ENCODE measurements at regions not wholly inside any gene's neighbourhood (a gene's known extent, or its start where the extent isn't known, plus 50 kb on each side); places are given as distances from the start of the nearest gene placed in this dataset.

DNA sequence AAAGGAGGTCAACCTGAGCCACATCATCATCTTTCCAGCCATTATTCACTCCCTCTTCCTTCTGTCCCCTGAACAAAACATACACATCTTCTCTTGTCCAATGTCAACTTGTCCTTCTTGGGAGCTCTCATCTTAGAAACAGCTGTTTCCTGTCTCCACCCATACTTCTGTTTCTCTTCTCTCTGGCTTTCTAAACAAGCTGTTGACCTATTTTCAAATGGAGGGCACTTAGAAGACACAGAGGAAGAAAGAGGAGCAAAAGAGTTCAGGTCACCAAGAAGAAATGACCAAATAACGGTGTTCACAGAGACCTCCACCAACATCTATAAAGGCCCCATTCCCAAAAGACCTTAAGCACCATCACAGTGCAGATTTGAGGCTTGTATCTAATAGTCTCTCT, 355.9 kb upstream of the HNRNPA3 start:
- TF ChIP-seq EZH2 (IDR thresholded peaks at IDR 0.05) (no peak), POLR2AphosphoS5 (IDR thresholded peaks at IDR 0.05; ENCODE audit: borderline replicate concordance, low read depth, low read length) (no peak), FOXP2 (optimal IDR thresholded peaks at IDR 0.05; ENCODE audit: control extremely low read depth, extremely low read length, insufficient read depth) (no peak)
